ENCODE measurements at regions not wholly inside any gene's neighbourhood (a gene's known extent, or its start where the extent isn't known, plus 50 kb on each side); places are given as distances from the start of the nearest gene placed in this dataset.
"Not testable (repeated sequence)": the region's sequence is repeated elsewhere in the genome, so short reads cannot be mapped to it uniquely, and the experiment has no call there.

GRCh38 chr9:106085479-106085878 lies 391.1 kb downstream of the TMEM38B start:
- DNase-seq (ENCODE audit: extremely low read depth, low read depth, low spot score): no peak

GRCh38 chr9:106092083-106092482 lies 397.7 kb downstream of the TMEM38B start:
- no peak for DNase-seq (ENCODE audit: extremely low read depth, low read depth, low spot score)

- no peak for DNase-seq (ENCODE audit: extremely low read depth, low read depth, low spot score)
Measured at GRCh38 chr9:106102821-106103220, 408.5 kb downstream of the TMEM38B start.

GRCh38 chr9:106104887-106105286 lies 410.5 kb downstream of the TMEM38B start:
- DNase-seq (ENCODE audit: extremely low read depth, low read depth, low spot score): no peak

GRCh38 chr9:106106396-106106795 lies 412.1 kb downstream of the TMEM38B start:
- no peak for DNase-seq (ENCODE audit: extremely low read depth, low read depth, low spot score)

- no peak for DNase-seq (ENCODE audit: extremely low read depth, low read depth, low spot score)
Measured at GRCh38 chr9:106107716-106108115, 413.4 kb downstream of the TMEM38B start.

GRCh38 chr9:106109706-106110105 lies 415.4 kb downstream of the TMEM38B start:
- not testable (repeated sequence) for DNase-seq (ENCODE audit: extremely low read depth, low read depth, low spot score)

- no peak for DNase-seq (ENCODE audit: extremely low read depth, low read depth, low spot score)
Measured at GRCh38 chr9:106110483-106110882, 416.1 kb downstream of the TMEM38B start.

- no peak for DNase-seq (ENCODE audit: extremely low read depth, low read depth, low spot score)
Measured at GRCh38 chr9:106111039-106111730, 416.8 kb downstream of the TMEM38B start.

GRCh38 chr9:106112935-106113334 lies 418.6 kb downstream of the TMEM38B start:
- no peak for DNase-seq (ENCODE audit: extremely low read depth, low read depth, low spot score)

GRCh38 chr9:106119176-106119575 lies 424.8 kb downstream of the TMEM38B start:
- DNase-seq (ENCODE audit: extremely low read depth, low read depth, low spot score): no peak

- DNase-seq (ENCODE audit: extremely low read depth, low read depth, low spot score): no peak
Measured at GRCh38 chr9:106120071-106120470, 425.7 kb downstream of the TMEM38B start.

GRCh38 chr9:106127776-106128175 lies 433.4 kb downstream of the TMEM38B start:
- no peak for DNase-seq (ENCODE audit: extremely low read depth, low read depth, low spot score)

- DNase-seq (ENCODE audit: extremely low read depth, low read depth, low spot score): no peak
Measured at GRCh38 chr9:106130374-106130773, 436.0 kb downstream of the TMEM38B start.

GRCh38 chr9:106143781-106144180 lies 449.4 kb downstream of the TMEM38B start:
- DNase-seq (ENCODE audit: extremely low read depth, low read depth, low spot score): no peak

- no peak for DNase-seq (ENCODE audit: extremely low read depth, low read depth, low spot score)
Measured at GRCh38 chr9:106146066-106146840, 451.9 kb downstream of the TMEM38B start.

- DNase-seq (ENCODE audit: extremely low read depth, low read depth, low spot score): no peak
Measured at GRCh38 chr9:106146886-106147285, 452.5 kb downstream of the TMEM38B start.

- no peak for DNase-seq (ENCODE audit: extremely low read depth, low read depth, low spot score)
Measured at GRCh38 chr9:106149956-106150355, 455.6 kb downstream of the TMEM38B start.

GRCh38 chr9:106156465-106156864 lies 462.1 kb downstream of the TMEM38B start:
- no peak for DNase-seq (ENCODE audit: extremely low read depth, low read depth, low spot score)

GRCh38 chr9:106172265-106172664 lies 477.9 kb downstream of the TMEM38B start:
- DNase-seq (ENCODE audit: extremely low read depth, low read depth, low spot score): no peak

GRCh38 chr9:106174346-106174745 lies 480.0 kb downstream of the TMEM38B start:
- no peak for DNase-seq (ENCODE audit: extremely low read depth, low read depth, low spot score)

- no peak for DNase-seq (ENCODE audit: extremely low read depth, low read depth, low spot score)
Measured at GRCh38 chr9:106177216-106177615, 482.9 kb downstream of the TMEM38B start.
